MM.1S (cell line): ENCODE measurements at regions not wholly inside any gene's neighbourhood (a gene's known extent, or its start where the extent isn't known, plus 50 kb on each side); places are given as distances from the start of the nearest gene placed in this dataset.

Experiments used
- DNase-seq: peaks from one replicate; pipeline ENCODE4 v3.0.0-alpha.2; 2015
- H2AFZ ChIP-seq: fragments of 300-600 bp; sonication (generic); 2 replicates; pipeline ENCODE4 v1.6.0; 2016; ENCODE audit warnings: antibody characterized with exemption, low read length
- H3F3A ChIP-seq: fragments of 300-600 bp; sonication (generic); 2 replicates; pipeline ENCODE4 v1.6.1; 2016; ENCODE audit warnings: mild to moderate bottlenecking, antibody characterized with exemption, low read length, moderate library complexity, mixed read lengths; ENCODE audit not compliant: insufficient read depth
- H3K27ac ChIP-seq: fragments of 300-600 bp; sonication (generic); 2 replicates; pipeline ENCODE4 v1.5.1; 2016; ENCODE audit warnings: mild to moderate bottlenecking, low read length
- H3K27me3 ChIP-seq: fragments of 300-600 bp; sonication (generic); replicated peaks from 2 replicates; pipeline ENCODE4 v1.6.0; 2016; ENCODE audit warnings: low read length; ENCODE audit not compliant: insufficient read depth
- H3K36me3 ChIP-seq: fragments of 300-600 bp; sonication (generic); replicated peaks from 2 replicates; pipeline ENCODE4 v1.6.1; 2016; ENCODE audit warnings: mild to moderate bottlenecking, low read length, mixed read lengths; ENCODE audit not compliant: insufficient read depth
- H3K4me1 ChIP-seq: fragments of 300-600 bp; sonication (generic); 2 replicates; pipeline ENCODE4 v1.6.1; 2016; ENCODE audit warnings: low read length, mixed read lengths
- H3K4me2 ChIP-seq: fragments of 300-600 bp; sonication (generic); 2 replicates; pipeline ENCODE4 v1.6.0; 2016; ENCODE audit warnings: low read depth, low read length
- H3K4me3 ChIP-seq: fragments of 300-600 bp; sonication (generic); 2 replicates; pipeline ENCODE4 v1.5.1; 2016; ENCODE audit warnings: low read length, mixed read lengths
- H3K79me2 ChIP-seq: fragments of 300-600 bp; sonication (generic); 2 replicates; pipeline ENCODE4 v1.6.1; 2016; ENCODE audit warnings: mixed run types, low read length, mixed read lengths
- H3K9ac ChIP-seq: fragments of 300-600 bp; sonication (generic); 2 replicates; pipeline ENCODE4 v1.6.1; 2016; ENCODE audit warnings: low read length, mixed read lengths
- H3K9me2 ChIP-seq: fragments of 300-600 bp; sonication (generic); replicated peaks from 2 replicates; pipeline ENCODE4 v1.6.1; 2016; ENCODE audit warnings: mild to moderate bottlenecking, low read length, mixed read lengths; ENCODE audit not compliant: insufficient read depth
- H3K9me3 ChIP-seq: fragments of 300-600 bp; sonication (generic); replicated peaks from 2 replicates; pipeline ENCODE4 v1.6.1; 2016; ENCODE audit warnings: mild to moderate bottlenecking, low read length, mixed read lengths; ENCODE audit not compliant: insufficient read depth
- H4K20me1 ChIP-seq: fragments of 300-600 bp; sonication (generic); 2 replicates; pipeline ENCODE4 v1.6.1; 2016; ENCODE audit warnings: mild to moderate bottlenecking, low read length, moderate library complexity, mixed read lengths; ENCODE audit not compliant: insufficient read depth
- CTCF ChIP-seq: fragments of 300-600 bp; sonication (generic); IDR thresholded peaks from 2 replicates; pipeline ENCODE4 v1.5.1; 2016; ENCODE audit warnings: antibody characterized with exemption, low read length, mixed read lengths
- EZH2 ChIP-seq: fragments of 300-600 bp; sonication (generic); optimal IDR thresholded peaks from 2 replicates; pipeline ENCODE3; 2017; ENCODE audit warnings: low read depth, mild to moderate bottlenecking, antibody characterized with exemption, low read length, mixed read lengths
- EZH2phosphoT487 ChIP-seq: fragments of 300-600 bp; sonication (generic); IDR thresholded peaks from 2 replicates; pipeline ENCODE4 v1.6.1; 2018; ENCODE audit warnings: antibody characterized with exemption, low read length

DNA sequence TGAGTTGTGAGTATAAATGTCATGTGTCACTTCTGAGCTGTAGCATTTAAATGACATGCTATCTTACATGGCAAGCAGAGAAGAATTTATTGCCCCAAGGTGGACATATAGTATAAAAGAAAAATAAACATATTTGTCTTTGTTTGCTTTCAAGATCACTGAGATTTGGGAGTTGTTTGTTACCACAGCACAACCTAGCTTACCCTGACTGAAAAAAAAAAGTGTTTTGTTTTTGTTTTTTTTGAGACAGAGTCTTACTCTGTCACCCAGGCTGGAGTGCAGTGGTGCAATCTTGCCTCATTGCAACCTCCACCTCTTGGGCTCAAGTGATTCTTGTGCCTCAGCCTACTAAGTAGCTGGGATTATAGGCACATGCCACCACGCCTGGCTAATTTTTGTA lies 596.5 kb downstream of the MED13L start:
- TF ChIP-seq CTCF (no peak), EZH2phosphoT487 (no peak), EZH2 (no peak)
- DNase-seq: no peak
- no peaks in the 10 kb centered on the region for H3K36me3 ChIP-seq
- no peaks in the 10 kb centered on the region for H3K9me3 ChIP-seq
- no peaks in the 10 kb centered on the region for H4K20me1 ChIP-seq
- no peaks in the 10 kb centered on the region for H3K79me2 ChIP-seq
- no peaks in the 10 kb centered on the region for H3K27me3 ChIP-seq
- no peak overlapping the region for H3K27ac ChIP-seq
- no peaks in the 10 kb centered on the region for H3F3A ChIP-seq
- no peaks in the 10 kb centered on the region for H3K4me1 ChIP-seq
- no peak overlapping the region for H2AFZ ChIP-seq
- no peaks in the 10 kb centered on the region for H3K9me2 ChIP-seq
- no peak overlapping the region for H3K9ac ChIP-seq
- H3K4me3 ChIP-seq: no peak overlapping the region
- H3K4me2 ChIP-seq: no peak overlapping the region

- Histone ChIP-seq H3K4me3 (no peak overlapping the region), H3K4me2 (no peak overlapping the region), H3K79me2 (no peaks in the 10 kb centered on the region), H3K27me3 (no peaks in the 10 kb centered on the region), H4K20me1 (no peaks in the 10 kb centered on the region), H2AFZ (no peak overlapping the region), H3K27ac (no peak overlapping the region), H3K9me2 (no peaks in the 10 kb centered on the region), H3F3A (no peaks in the 10 kb centered on the region), H3K36me3 (no peaks in the 10 kb centered on the region), H3K9ac (no peak overlapping the region), H3K4me1 (no peaks in the 10 kb centered on the region), H3K9me3 (no peaks in the 10 kb centered on the region)
- DNase-seq: no peak
- TF ChIP-seq EZH2: no peak
- no peak for TF ChIP-seq CTCF
- TF ChIP-seq EZH2phosphoT487: no peak
Observed at GRCh38 chr12:115672506-115673080, 604.9 kb downstream of the MED13L start.

DNA sequence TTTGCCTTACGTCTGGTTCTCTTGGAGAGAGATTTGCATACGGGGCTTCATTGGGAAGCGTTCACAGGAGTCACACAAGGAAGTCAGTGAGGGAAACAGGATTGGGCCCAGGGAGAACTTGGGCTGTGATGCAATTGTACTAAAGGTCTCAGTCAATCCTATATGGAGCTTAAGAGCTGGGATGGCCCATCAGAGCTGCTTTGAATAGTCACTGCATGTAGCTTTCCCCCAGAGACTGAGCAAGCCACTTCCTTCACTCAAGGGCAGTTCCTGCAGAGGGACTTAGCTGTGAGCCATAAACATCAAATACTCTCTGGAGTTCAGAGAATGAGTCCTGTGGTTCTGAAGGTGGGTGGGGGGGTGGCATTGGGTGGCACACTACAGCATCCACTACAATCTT lies 605.4 kb downstream of the MED13L start:
- no peaks in the 10 kb centered on the region for H3K9me3 ChIP-seq
- no peak for DNase-seq
- H3K4me1 ChIP-seq: no peaks in the 10 kb centered on the region
- no peak for TF ChIP-seq EZH2phosphoT487
- no peak for TF ChIP-seq EZH2
- no peak for TF ChIP-seq CTCF
- no peaks in the 10 kb centered on the region for H3K9me2 ChIP-seq
- H3K9ac ChIP-seq: no peak overlapping the region
- no peaks in the 10 kb centered on the region for H4K20me1 ChIP-seq
- H3K27me3 ChIP-seq: no peaks in the 10 kb centered on the region
- H3K36me3 ChIP-seq: no peaks in the 10 kb centered on the region
- no peak overlapping the region for H3K27ac ChIP-seq
- H3K79me2 ChIP-seq: no peaks in the 10 kb centered on the region
- H3F3A ChIP-seq: no peaks in the 10 kb centered on the region
- H3K4me3 ChIP-seq: no peak overlapping the region
- no peak overlapping the region for H2AFZ ChIP-seq
- H3K4me2 ChIP-seq: no peak overlapping the region
